NCI-H128 (cell line): ENCODE measurements at regions not wholly inside any gene's neighbourhood (a gene's known extent, or its start where the extent isn't known, plus 50 kb on each side); places are given as distances from the start of the nearest gene placed in this dataset.
"Not testable (repeated sequence)": the region's sequence is repeated elsewhere in the genome, so short reads cannot be mapped to it uniquely, and the experiment has no call there.

Experiments
- DNase-seq: peaks from one replicate; lab custom pipeline; 2025; ENCODE audit not compliant: unreplicated experiment; lab: John Stamatoyannopoulos, UW

GRCh38 chr4:82301390-82301789 lies 72.4 kb downstream of the HNRNPD start:
- not testable (repeated sequence) for DNase-seq

GRCh38 chr4:82293304-82293703 lies 80.5 kb downstream of the HNRNPD start:
- no peak for DNase-seq

GRCh38 chr4:82287720-82288119 lies 86.1 kb downstream of the HNRNPD start:
- no peak for DNase-seq

GRCh38 chr4:82284858-82285805 lies 88.7 kb downstream of the HNRNPD start:
- DNase-seq: peak; percentile 79

- no peak for DNase-seq
Measured at GRCh38 chr4:82284475-82284857, 89.3 kb downstream of the HNRNPD start.

- DNase-seq: no peak
Measured at GRCh38 chr4:82282875-82283274, 90.9 kb downstream of the HNRNPD start.

- DNase-seq: not testable (repeated sequence)
Measured at GRCh38 chr4:82279550-82279949, 94.2 kb downstream of the HNRNPD start.

GRCh38 chr4:82276332-82276640 lies 97.5 kb downstream of the HNRNPD start:
- DNase-seq: no peak

- DNase-seq: no peak
Measured at GRCh38 chr4:82275431-82276331, 98.1 kb downstream of the HNRNPD start.

- not testable (repeated sequence) for DNase-seq
Measured at GRCh38 chr4:82274700-82275099, 99.1 kb downstream of the HNRNPD start.

GRCh38 chr4:82272523-82272922 lies 101.3 kb downstream of the HNRNPD start:
- not testable (repeated sequence) for DNase-seq

GRCh38 chr4:82271915-82272480 lies 101.8 kb downstream of the HNRNPD start:
- DNase-seq: not testable (repeated sequence)

- DNase-seq: no peak
Measured at GRCh38 chr4:82268826-82269193, 105.0 kb downstream of the HNRNPD start.

GRCh38 chr4:82268050-82268825 lies 105.6 kb downstream of the HNRNPD start:
- peak; percentile 12 for DNase-seq

- no peak for DNase-seq
Measured at GRCh38 chr4:82267506-82267905, 106.3 kb downstream of the HNRNPD start.

GRCh38 chr4:82266345-82266744 lies 107.4 kb downstream of the HNRNPD start:
- no peak for DNase-seq

- DNase-seq: no peak
Measured at GRCh38 chr4:82261084-82261483, 112.7 kb downstream of the HNRNPD start.

- no peak for DNase-seq
Measured at GRCh38 chr4:82260632-82261031, 113.2 kb downstream of the HNRNPD start.

GRCh38 chr4:82256718-82257117 lies 117.1 kb downstream of the HNRNPD start:
- DNase-seq: no peak

- no peak for DNase-seq
Measured at GRCh38 chr4:82255657-82256056, 118.1 kb downstream of the HNRNPD start.
